ENCODE measurements at regions not wholly inside any gene's neighbourhood (a gene's known extent, or its start where the extent isn't known, plus 50 kb on each side); places are given as distances from the start of the nearest gene placed in this dataset.

DNA sequence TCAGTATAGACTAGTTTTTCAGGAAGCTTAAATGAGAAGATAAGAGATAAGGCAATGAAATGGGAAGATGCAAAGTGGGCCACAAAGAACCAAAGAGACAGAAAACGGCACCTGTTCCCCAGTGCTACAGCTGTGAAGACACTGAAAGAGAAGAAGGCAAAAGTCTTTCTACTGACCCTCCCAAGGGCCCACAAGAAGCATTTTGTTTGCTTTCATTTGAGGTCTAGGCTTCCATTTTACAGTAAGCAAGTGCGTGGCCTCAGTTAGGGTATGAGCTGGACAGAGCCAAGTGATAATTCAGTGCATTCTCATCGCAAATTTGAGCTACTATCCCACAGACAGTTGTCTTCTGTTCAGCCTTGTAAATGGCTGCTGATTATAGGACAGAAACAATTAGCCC, 53.4 kb upstream of the STK17B start:
- H3K36me3 ChIP-seq: no peaks in the 10 kb centered on the region
- no peaks in the 10 kb centered on the region for H3K9me3 ChIP-seq
- TF ChIP-seq POLR2AphosphoS5 (IDR thresholded peaks at IDR 0.05; ENCODE audit: insufficient read depth in 1 of 2, low read depth in 1 of 2) (no peak), POLR2A (IDR thresholded peaks at IDR 0.05) (no peak)
- TF ChIP-seq, protein P1, sequence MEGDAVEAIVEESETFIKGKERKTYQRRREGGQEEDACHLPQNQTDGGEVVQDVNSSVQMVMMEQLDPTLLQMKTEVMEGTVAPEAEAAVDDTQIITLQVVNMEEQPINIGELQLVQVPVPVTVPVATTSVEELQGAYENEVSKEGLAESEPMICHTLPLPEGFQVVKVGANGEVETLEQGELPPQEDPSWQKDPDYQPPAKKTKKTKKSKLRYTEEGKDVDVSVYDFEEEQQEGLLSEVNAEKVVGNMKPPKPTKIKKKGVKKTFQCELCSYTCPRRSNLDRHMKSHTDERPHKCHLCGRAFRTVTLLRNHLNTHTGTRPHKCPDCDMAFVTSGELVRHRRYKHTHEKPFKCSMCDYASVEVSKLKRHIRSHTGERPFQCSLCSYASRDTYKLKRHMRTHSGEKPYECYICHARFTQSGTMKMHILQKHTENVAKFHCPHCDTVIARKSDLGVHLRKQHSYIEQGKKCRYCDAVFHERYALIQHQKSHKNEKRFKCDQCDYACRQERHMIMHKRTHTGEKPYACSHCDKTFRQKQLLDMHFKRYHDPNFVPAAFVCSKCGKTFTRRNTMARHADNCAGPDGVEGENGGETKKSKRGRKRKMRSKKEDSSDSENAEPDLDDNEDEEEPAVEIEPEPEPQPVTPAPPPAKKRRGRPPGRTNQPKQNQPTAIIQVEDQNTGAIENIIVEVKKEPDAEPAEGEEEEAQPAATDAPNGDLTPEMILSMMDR (IDR thresholded peaks at IDR 0.05): no peak
- intact Hi-C loops (cut with DNase I): no loop called here
- H3K27ac ChIP-seq: no peak overlapping the region
- H3K4me1 ChIP-seq: no peaks in the 10 kb centered on the region
- DNase-seq (ENCODE audit: extremely low spot score in 2 of 2): no peak
- no peaks in the 10 kb centered on the region for H3K27me3 ChIP-seq
- no peak overlapping the region for H3K4me3 ChIP-seq

DNA sequence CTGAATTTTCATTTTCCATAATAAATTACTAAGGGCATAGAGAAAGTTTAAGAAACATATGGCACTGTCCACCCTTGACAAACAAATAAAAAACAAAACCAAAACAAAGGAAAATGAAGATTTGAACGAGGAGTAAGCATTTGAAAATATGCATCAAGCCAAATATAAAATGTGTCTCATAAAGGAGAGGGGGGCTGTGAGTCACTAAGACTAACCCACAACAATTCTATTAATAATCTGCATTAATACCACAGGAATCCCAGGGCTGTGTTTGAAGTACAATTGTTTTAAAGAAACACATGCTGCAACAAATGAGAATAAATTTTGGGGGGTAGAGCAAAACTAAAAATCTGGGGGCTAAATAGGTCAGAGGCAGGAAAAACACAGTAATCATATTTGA, 53.8 kb upstream of the STK17B start:
- TF ChIP-seq POLR2A (IDR thresholded peaks at IDR 0.05): no peak
- TF ChIP-seq POLR2AphosphoS5 (IDR thresholded peaks at IDR 0.05; ENCODE audit: insufficient read depth in 1 of 2, low read depth in 1 of 2): no peak
- TF ChIP-seq, protein P1 (IDR thresholded peaks at IDR 0.05): no peak

DNA sequence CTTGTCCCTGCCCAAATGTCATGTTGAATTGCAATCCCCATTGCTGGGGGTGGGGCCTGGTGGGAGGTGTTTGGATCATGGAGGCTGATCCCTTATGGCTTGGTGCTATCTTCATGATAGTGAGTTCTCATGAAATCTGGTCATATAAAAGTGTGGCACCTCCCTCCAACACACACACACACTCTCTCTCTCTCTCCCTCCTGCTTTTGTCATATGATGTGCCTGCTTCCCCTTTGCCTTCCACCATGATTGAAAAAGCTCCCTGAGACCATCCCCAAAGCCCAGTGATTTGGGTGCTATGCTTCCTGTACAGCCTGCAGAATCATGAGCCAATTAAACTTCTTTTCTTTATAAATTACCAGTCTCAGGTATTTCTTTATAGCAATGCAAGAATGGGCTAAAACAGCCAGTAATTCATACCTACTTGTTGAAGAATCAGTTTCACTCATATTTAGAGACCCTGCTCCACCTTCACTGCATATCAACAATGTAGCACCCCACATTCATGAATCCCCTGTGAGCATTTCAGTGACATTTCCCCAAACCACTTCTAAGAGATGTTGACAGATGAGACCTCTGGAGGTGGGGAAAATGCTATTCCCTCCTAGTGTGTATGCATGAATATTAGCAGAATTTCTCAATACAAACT, 54.8 kb upstream of the STK17B start:
- no peaks in the 10 kb centered on the region for H3K4me1 ChIP-seq
- no peak overlapping the region for H3K4me3 ChIP-seq
- no peaks in the 10 kb centered on the region for H3K27me3 ChIP-seq
- H3K9me3 ChIP-seq: no peaks in the 10 kb centered on the region
- no peak for TF ChIP-seq POLR2A (IDR thresholded peaks at IDR 0.05)
- TF ChIP-seq, protein P1 (IDR thresholded peaks at IDR 0.05): no peak
- TF ChIP-seq POLR2AphosphoS5 (IDR thresholded peaks at IDR 0.05; ENCODE audit: insufficient read depth in 1 of 2, low read depth in 1 of 2): no peak
- intact Hi-C loops (cut with DNase I): no loop called here
- no peak overlapping the region for H3K27ac ChIP-seq
- H3K36me3 ChIP-seq: no peaks in the 10 kb centered on the region
- DNase-seq (ENCODE audit: extremely low spot score in 2 of 2): no peak

More for the DNA sequence above, 53.8 kb upstream of the STK17B start:
- no peaks in the 10 kb centered on the region for H3K36me3 ChIP-seq
- no peaks in the 10 kb centered on the region for H3K27me3 ChIP-seq
- H3K4me1 ChIP-seq: no peaks in the 10 kb centered on the region
- intact Hi-C loops (cut with DNase I): no loop called here
- H3K27ac ChIP-seq: no peak overlapping the region
- no peak for DNase-seq (ENCODE audit: extremely low spot score in 2 of 2)
- no peaks in the 10 kb centered on the region for H3K9me3 ChIP-seq
- H3K4me3 ChIP-seq: no peak overlapping the region

DNA sequence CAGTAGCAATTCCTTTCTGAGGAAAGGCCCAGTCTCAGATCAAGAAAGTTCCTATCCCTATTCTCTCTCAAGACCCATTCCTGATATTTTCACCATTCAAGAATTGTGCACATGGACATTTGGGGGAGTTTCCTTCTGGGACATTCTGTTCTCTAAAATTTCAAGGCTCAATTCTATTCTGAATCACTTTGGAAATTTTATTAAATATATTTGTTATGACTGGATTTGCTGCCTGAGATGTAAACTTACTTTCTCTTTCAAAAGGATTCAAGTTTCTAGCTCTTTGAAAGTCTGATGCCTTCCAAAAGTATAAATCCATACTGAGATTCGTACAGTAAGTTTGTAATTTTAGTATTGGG, 55.3 kb upstream of the STK17B start:
- TF ChIP-seq, protein P1 (IDR thresholded peaks at IDR 0.05): no peak
- TF ChIP-seq POLR2A (IDR thresholded peaks at IDR 0.05): no peak
- TF ChIP-seq POLR2AphosphoS5 (IDR thresholded peaks at IDR 0.05; ENCODE audit: insufficient read depth in 1 of 2, low read depth in 1 of 2): no peak
- Histone ChIP-seq H3K9me3 (no peaks in the 10 kb centered on the region), H3K36me3 (no peaks in the 10 kb centered on the region), H3K4me3 (no peak overlapping the region), H3K4me1 (peaks cover under 1% of the 10 kb centered on the region), H3K27me3 (no peaks in the 10 kb centered on the region), H3K27ac (no peak overlapping the region)
- no peak for DNase-seq (ENCODE audit: extremely low spot score in 2 of 2)
- intact Hi-C loops (cut with DNase I): no loop called here

DNA sequence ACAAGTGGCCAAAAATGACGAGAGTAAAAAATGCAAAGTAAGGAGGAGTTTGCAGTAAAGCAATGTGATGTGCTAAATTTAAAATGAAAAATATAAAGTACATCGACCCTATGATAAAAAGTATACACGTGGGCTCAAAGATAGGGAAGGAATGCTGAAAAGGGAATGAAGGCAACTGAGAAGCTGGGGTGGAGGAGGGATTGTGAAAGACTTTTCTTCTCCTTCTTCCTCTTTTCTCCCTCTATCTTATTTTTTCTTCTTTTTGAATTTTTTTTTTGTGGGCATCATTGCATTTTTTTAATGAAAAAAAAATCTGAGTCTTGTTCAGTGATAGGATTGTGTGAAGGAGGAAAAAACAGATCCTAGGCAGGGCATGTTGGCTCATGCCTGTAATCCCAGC, 57.6 kb upstream of the STK17B start:
- no peak for TF ChIP-seq POLR2AphosphoS5 (IDR thresholded peaks at IDR 0.05; ENCODE audit: insufficient read depth in 1 of 2, low read depth in 1 of 2)
- TF ChIP-seq, protein P1 (IDR thresholded peaks at IDR 0.05): no peak
- TF ChIP-seq POLR2A (IDR thresholded peaks at IDR 0.05): no peak
- Histone ChIP-seq H3K36me3 (no peaks in the 10 kb centered on the region), H3K27ac (no peak overlapping the region), H3K4me1 (peaks cover 23% of the 10 kb centered on the region), H3K4me3 (no peak overlapping the region), H3K9me3 (no peaks in the 10 kb centered on the region), H3K27me3 (no peaks in the 10 kb centered on the region)
- intact Hi-C loops (cut with DNase I): no loop called here
- DNase-seq (ENCODE audit: extremely low spot score in 2 of 2): no peak

All from vagina (tissue), 2 donors.